Smooth muscle cell (in vitro differentiated cells): ENCODE measurements at regions not wholly inside any gene's neighbourhood (a gene's known extent, or its start where the extent isn't known, plus 50 kb on each side); places are given as distances from the start of the nearest gene placed in this dataset.

Experiments used
- DNase-seq: peaks from one replicate; lab custom pipeline; 2025; ENCODE audit not compliant: unreplicated experiment; lab: John Stamatoyannopoulos, UW
- H2AFZ ChIP-seq: fragments of 200-600 bp; sonication (generic); 2 replicates; pipeline ENCODE4 v1.6.0; 2016; ENCODE audit warnings: antibody characterized with exemption, low read depth, mild to moderate bottlenecking
- H3F3A ChIP-seq: fragments of 200-600 bp; sonication (generic); 2 replicates; pipeline ENCODE4 v1.6.0; 2017; ENCODE audit warnings: antibody characterized with exemption, low read depth
- H3K27ac ChIP-seq: fragments of 200-600 bp; sonication (generic); 2 replicates; pipeline ENCODE4 v1.5.1; 2016; ENCODE audit warnings: low read depth, mild to moderate bottlenecking
- H3K27me3 ChIP-seq: fragments of 200-600 bp; sonication (generic); 2 replicates; pipeline ENCODE4 v1.6.1; 2016; ENCODE audit warnings: low read depth, mild to moderate bottlenecking
- H3K36me3 ChIP-seq: fragments of 200-600 bp; sonication (generic); 2 replicates; pipeline ENCODE4 v1.5.1; 2016; ENCODE audit warnings: low read depth
- H3K4me1 ChIP-seq: fragments of 200-600 bp; sonication (generic); 2 replicates; pipeline ENCODE4 v1.5.1; 2016; ENCODE audit warnings: low read depth
- H3K4me2 ChIP-seq: fragments of 200-600 bp; sonication (generic); 2 replicates; pipeline ENCODE4 v1.6.0; 2016; ENCODE audit warnings: mild to moderate bottlenecking
- H3K4me3 ChIP-seq: fragments of 200-600 bp; sonication (generic); 2 replicates; pipeline ENCODE4 v1.5.1; 2016; ENCODE audit warnings: mild to moderate bottlenecking
- H3K79me2 ChIP-seq: fragments of 200-600 bp; sonication (generic); 2 replicates; pipeline ENCODE4 v1.6.0; 2016; ENCODE audit warnings: low read depth, mild to moderate bottlenecking
- H3K9ac ChIP-seq: fragments of 200-600 bp; sonication (generic); 2 replicates; pipeline ENCODE4 v1.6.0; 2016; ENCODE audit warnings: low read depth
- H3K9me3 ChIP-seq: fragments of 200-600 bp; sonication (generic); replicated peaks from 2 replicates; pipeline ENCODE4 v1.5.1; 2016; ENCODE audit warnings: low read depth
- H4K20me1 ChIP-seq: fragments of 200-600 bp; sonication (generic); 2 replicates; pipeline ENCODE4 v1.6.0; 2016; ENCODE audit warnings: low read depth
- WGBS: methylation state at CpG from one replicate; pipeline ENCODE4 v1.1.7; 2016; ENCODE audit warnings: low lambda C conversion rate; 5-methylcytosine and 5-hydroxymethylcytosine counted together
- TF ChIP-seq, protein P1 (sequence below): fragments of 200-600 bp; sonication (generic); IDR thresholded peaks from 2 replicates; pipeline ENCODE4 v1.5.1; 2017; ENCODE audit warnings: borderline replicate concordance, mild to moderate bottlenecking, antibody characterized with exemption; ENCODE audit not compliant: insufficient read depth, poor library complexity, severe bottlenecking

DNA sequence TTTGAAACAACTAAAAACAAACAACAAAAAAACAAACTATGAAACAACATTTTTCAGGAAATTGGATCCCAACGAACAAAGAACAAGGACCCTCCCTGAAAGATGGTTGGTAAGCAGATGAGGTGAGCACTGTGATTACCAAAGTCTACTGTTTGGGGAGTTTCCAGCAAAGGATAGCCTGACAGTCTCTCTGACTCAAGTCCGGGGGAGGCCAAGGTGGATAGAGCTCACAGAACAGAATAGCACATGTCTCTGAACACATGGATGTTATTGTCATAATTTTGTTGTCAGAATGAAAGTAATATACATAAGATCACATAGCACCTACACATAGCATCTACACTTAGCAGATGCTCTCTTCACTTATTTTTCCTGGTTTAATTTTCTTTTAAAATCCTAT is 501.3 kb upstream of the TENM4 start:
- no peak overlapping the region for H3K4me2 ChIP-seq
- H3K9ac ChIP-seq, result no peak overlapping the region
- no peaks in the 10 kb centered on the region for H3K36me3 ChIP-seq
- no peaks in the 10 kb centered on the region for H3K4me1 ChIP-seq
- no peak for DNase-seq
- no peak overlapping the region for H3K4me3 ChIP-seq
- H3K9me3 ChIP-seq, result no peaks in the 10 kb centered on the region
- 77% methylated on average over 2 of the region's 2 CpGs for WGBS
- H3K27ac ChIP-seq, result no peak overlapping the region
- peaks cover 21% of the 10 kb centered on the region for H3K27me3 ChIP-seq
- TF ChIP-seq, protein P1, sequence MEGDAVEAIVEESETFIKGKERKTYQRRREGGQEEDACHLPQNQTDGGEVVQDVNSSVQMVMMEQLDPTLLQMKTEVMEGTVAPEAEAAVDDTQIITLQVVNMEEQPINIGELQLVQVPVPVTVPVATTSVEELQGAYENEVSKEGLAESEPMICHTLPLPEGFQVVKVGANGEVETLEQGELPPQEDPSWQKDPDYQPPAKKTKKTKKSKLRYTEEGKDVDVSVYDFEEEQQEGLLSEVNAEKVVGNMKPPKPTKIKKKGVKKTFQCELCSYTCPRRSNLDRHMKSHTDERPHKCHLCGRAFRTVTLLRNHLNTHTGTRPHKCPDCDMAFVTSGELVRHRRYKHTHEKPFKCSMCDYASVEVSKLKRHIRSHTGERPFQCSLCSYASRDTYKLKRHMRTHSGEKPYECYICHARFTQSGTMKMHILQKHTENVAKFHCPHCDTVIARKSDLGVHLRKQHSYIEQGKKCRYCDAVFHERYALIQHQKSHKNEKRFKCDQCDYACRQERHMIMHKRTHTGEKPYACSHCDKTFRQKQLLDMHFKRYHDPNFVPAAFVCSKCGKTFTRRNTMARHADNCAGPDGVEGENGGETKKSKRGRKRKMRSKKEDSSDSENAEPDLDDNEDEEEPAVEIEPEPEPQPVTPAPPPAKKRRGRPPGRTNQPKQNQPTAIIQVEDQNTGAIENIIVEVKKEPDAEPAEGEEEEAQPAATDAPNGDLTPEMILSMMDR, result no peak
- H3K79me2 ChIP-seq, result no peaks in the 10 kb centered on the region
- H4K20me1 ChIP-seq, result no peaks in the 10 kb centered on the region
- H3F3A ChIP-seq, result no peaks in the 10 kb centered on the region
- no peak overlapping the region for H2AFZ ChIP-seq

DNA sequence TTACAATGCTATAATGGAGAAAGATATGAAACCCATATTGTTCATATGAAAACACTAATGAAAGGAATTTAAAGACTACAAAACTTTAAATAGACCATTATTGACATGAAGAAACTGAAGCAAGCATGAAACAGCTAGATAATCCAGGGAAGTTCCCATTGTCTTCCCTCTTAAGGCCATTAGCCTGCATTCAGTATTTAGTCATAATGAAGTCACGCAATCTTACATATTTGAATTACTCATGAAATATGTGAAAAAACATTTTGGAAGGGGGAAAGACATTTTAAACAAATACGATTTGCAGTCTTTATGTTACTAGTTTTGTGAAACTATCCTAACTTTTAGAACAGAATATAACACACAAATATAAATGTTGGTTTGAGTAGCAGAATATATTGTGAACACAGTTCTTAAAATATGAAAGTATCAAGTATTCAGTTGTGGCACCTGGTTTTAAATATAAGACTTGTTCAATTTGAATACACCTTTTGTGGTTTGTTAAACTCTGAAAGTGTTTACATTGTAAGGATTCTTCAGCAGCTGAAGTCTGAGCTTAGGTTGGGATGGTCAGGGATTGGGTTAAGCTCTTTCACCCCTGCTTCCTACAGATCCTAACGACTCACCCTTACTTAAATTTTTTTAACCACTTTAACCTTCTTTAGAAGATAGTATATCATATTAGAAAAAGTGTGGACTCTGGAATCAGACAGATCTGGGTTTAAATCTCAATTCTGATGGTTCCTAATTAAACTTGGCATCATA is 500.3 kb upstream of the TENM4 start:
- no peaks in the 10 kb centered on the region for H3F3A ChIP-seq
- no peak overlapping the region for H3K9ac ChIP-seq
- H3K4me2 ChIP-seq, result no peak overlapping the region
- no peaks in the 10 kb centered on the region for H3K36me3 ChIP-seq
- no peaks in the 10 kb centered on the region for H3K79me2 ChIP-seq
- no peaks in the 10 kb centered on the region for H3K4me1 ChIP-seq
- H4K20me1 ChIP-seq, result no peaks in the 10 kb centered on the region
- peaks cover 16% of the 10 kb centered on the region for H3K27me3 ChIP-seq
- H3K4me3 ChIP-seq, result no peak overlapping the region
- TF ChIP-seq, protein P1, result no peak
- DNase-seq, result no peak
- no peak overlapping the region for H3K27ac ChIP-seq
- no peak overlapping the region for H2AFZ ChIP-seq
- no peaks in the 10 kb centered on the region for H3K9me3 ChIP-seq
- 74% methylated on average over 3 of the region's 3 CpGs for WGBS

DNA sequence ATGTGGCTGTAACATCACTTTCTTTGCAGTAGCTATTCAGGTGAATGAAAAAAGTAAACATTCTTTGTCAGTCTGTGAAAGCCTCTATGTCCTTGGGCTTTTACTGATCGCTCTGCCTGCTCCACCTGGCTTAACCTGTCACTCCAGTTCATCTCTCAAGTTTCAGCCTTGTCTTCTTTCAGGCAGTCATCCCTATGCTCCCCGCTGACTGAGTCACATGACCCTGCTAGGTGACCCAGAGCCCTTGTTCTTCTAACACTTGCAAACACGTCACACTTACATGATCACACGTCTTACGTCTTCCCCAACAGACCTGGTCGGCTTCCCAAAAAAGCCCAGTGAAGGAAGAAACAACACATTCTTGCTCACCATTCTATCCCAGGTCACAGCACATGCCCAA is 499.3 kb upstream of the TENM4 start:
- Histone ChIP-seq H3K9ac (no peak overlapping the region), H3K4me2 (no peak overlapping the region), H3K36me3 (no peaks in the 10 kb centered on the region), H3K4me3 (no peak overlapping the region), H4K20me1 (no peaks in the 10 kb centered on the region), H2AFZ (no peak overlapping the region), H3K79me2 (no peaks in the 10 kb centered on the region), H3K27me3 (peaks cover 12% of the 10 kb centered on the region), H3K4me1 (no peaks in the 10 kb centered on the region), H3K9me3 (no peaks in the 10 kb centered on the region), H3F3A (no peaks in the 10 kb centered on the region), H3K27ac (no peak overlapping the region)
- WGBS, result 51% methylated on average over 6 of the region's 6 CpGs
- no peak for DNase-seq
- TF ChIP-seq, protein P1, result no peak

DNA sequence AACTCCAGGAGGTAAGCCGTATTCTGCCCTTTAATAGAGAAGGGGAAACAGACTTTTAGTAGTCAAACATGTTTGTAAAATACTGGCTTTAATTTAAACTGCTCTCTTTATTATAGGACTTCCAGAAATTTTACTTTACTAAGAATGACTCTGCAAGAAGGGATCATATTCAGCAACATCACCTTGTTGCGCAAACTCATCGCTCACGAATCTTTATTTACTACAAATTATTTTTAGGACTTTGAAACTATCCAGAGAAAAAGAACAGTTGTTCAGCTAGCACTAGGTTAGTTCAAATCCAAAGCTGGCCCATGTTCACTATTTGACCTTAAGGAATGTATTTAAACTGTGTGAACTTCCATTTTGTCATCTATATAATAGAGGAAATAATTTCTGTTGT is 498.3 kb upstream of the TENM4 start:
- Histone ChIP-seq H3F3A (no peaks in the 10 kb centered on the region), H2AFZ (no peak overlapping the region), H3K9me3 (no peaks in the 10 kb centered on the region), H3K9ac (no peak overlapping the region), H4K20me1 (no peaks in the 10 kb centered on the region), H3K79me2 (no peaks in the 10 kb centered on the region), H3K4me2 (no peak overlapping the region), H3K27ac (no peak overlapping the region), H3K27me3 (peaks cover 10% of the 10 kb centered on the region), H3K4me1 (no peaks in the 10 kb centered on the region), H3K36me3 (no peaks in the 10 kb centered on the region), H3K4me3 (no peak overlapping the region)
- TF ChIP-seq, protein P1, result no peak
- DNase-seq, result no peak
- WGBS, result 94% methylated on average over 4 of the region's 4 CpGs
